Osteocyte (in vitro differentiated cells): ENCODE measurements at regions not wholly inside any gene's neighbourhood (a gene's known extent, or its start where the extent isn't known, plus 50 kb on each side); places are given as distances from the start of the nearest gene placed in this dataset.

Experiments used
- DNase-seq: peaks from one replicate; pipeline ENCODE4 v3.0.0; 2021; ENCODE audit warnings: mixed read lengths; ENCODE audit not compliant: unreplicated experiment; ENCODE audit errors: extremely low spot score
- H3K27ac Mint-ChIP-seq: one replicate; pipeline ENCODE4 v1.8.0; 2021; ENCODE audit warnings: mild to moderate bottlenecking, mixed read lengths; ENCODE audit not compliant: unreplicated experiment
- H3K27me3 Mint-ChIP-seq: one replicate; pipeline ENCODE4 v1.8.0; 2021; ENCODE audit warnings: mixed read lengths; ENCODE audit not compliant: unreplicated experiment
- H3K36me3 Mint-ChIP-seq: one replicate; pipeline ENCODE4 v1.8.0; 2021; ENCODE audit warnings: mixed read lengths; ENCODE audit not compliant: unreplicated experiment
- H3K4me1 Mint-ChIP-seq: one replicate; pipeline ENCODE4 v1.8.0; 2021; ENCODE audit warnings: mixed read lengths; ENCODE audit not compliant: unreplicated experiment
- H3K4me3 Mint-ChIP-seq: one replicate; pipeline ENCODE4 v1.8.0; 2021; ENCODE audit warnings: mild to moderate bottlenecking, moderate library complexity, mixed read lengths; ENCODE audit not compliant: unreplicated experiment
- H3K9me3 Mint-ChIP-seq: one replicate; pipeline ENCODE4 v1.8.0; 2021; ENCODE audit warnings: mixed read lengths; ENCODE audit not compliant: unreplicated experiment
- TF ChIP-seq, protein P1 (sequence below): fragments of 200-600 bp; sonication (generic); IDR thresholded peaks from 2 replicates; pipeline ENCODE4 v1.5.0; 2021; ENCODE audit warnings: antibody characterized with exemption, mild to moderate bottlenecking, moderate library complexity

DNA sequence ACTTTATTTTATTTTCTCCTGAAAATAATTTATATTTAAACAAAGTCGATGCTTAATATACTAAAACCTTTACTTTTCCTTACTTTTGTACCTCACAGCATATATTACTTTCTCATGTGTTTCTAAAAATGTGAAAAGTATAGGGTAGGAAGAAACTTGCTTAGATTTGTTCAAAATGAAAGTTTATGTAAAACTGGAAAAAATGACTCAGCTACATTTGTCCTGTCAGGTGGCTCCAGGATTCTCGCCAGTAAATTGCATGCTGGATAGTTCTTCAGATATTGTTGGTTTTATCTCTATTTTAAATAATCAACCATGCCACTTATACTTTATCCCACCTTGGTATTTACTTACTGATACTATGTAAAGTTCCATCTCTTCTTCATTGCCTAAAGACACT is 159.2 kb upstream of the NDST4 start:
- TF ChIP-seq, protein P1, sequence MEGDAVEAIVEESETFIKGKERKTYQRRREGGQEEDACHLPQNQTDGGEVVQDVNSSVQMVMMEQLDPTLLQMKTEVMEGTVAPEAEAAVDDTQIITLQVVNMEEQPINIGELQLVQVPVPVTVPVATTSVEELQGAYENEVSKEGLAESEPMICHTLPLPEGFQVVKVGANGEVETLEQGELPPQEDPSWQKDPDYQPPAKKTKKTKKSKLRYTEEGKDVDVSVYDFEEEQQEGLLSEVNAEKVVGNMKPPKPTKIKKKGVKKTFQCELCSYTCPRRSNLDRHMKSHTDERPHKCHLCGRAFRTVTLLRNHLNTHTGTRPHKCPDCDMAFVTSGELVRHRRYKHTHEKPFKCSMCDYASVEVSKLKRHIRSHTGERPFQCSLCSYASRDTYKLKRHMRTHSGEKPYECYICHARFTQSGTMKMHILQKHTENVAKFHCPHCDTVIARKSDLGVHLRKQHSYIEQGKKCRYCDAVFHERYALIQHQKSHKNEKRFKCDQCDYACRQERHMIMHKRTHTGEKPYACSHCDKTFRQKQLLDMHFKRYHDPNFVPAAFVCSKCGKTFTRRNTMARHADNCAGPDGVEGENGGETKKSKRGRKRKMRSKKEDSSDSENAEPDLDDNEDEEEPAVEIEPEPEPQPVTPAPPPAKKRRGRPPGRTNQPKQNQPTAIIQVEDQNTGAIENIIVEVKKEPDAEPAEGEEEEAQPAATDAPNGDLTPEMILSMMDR, result no peak
- no peak overlapping the region for H3K27ac Mint-ChIP-seq
- H3K9me3 Mint-ChIP-seq, result no peaks in the 10 kb centered on the region
- no peaks in the 10 kb centered on the region for H3K27me3 Mint-ChIP-seq
- no peak overlapping the region for H3K4me3 Mint-ChIP-seq
- H3K4me1 Mint-ChIP-seq, result peaks cover 8% of the 10 kb centered on the region
- DNase-seq, result no peak
- H3K36me3 Mint-ChIP-seq, result no peaks in the 10 kb centered on the region

DNA sequence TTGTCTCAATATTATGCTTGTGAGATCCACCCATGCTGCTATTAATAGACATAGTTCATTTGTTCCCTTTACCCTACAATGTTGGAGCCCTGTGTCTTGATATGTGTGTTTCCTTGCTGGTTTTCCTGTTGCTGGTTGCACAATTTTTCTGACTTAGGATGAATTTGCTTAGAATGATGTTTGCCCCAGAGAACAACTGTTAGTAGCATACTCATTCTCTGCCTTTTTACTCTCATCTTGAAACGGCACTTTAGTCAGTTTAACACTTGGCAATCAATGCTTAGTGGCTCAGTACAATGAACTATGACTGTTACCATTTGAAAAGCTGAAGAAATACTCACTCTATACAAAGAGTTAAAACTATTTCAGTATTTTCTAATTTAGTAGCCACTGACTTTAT is 158.8 kb upstream of the NDST4 start:
- H3K27me3 Mint-ChIP-seq, result no peaks in the 10 kb centered on the region
- no peak overlapping the region for H3K4me3 Mint-ChIP-seq
- no peak for DNase-seq
- H3K4me1 Mint-ChIP-seq, result peaks cover 8% of the 10 kb centered on the region
- H3K9me3 Mint-ChIP-seq, result no peaks in the 10 kb centered on the region
- H3K36me3 Mint-ChIP-seq, result no peaks in the 10 kb centered on the region
- TF ChIP-seq, protein P1, result no peak
- no peak overlapping the region for H3K27ac Mint-ChIP-seq

DNA sequence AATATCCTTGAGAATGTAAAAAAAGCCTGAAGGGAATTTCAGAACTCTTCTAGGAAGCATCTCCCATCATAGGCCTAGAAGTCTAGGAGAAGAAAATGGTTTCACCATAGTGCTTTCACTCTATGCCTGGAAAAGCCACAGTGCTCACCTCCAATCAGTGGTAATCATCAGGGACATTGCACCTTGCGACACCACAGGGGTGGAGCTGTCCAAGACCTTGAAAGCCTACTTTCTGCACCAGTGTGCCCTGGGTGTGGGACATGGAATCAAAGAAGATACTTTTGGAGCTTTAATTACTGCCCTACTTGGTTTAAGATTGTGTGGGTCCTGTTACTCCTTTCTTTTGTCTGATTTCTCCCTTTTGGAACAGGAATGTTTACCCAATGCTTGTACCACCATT is 146.8 kb upstream of the NDST4 start:
- no peak for DNase-seq
- Mint-ChIP-seq H3K4me3 (no peak overlapping the region), H3K9me3 (peaks cover 6% of the 10 kb centered on the region), H3K27ac (no peak overlapping the region), H3K36me3 (no peaks in the 10 kb centered on the region), H3K27me3 (no peaks in the 10 kb centered on the region), H3K4me1 (no peaks in the 10 kb centered on the region)
- TF ChIP-seq, protein P1, result no peak

DNA sequence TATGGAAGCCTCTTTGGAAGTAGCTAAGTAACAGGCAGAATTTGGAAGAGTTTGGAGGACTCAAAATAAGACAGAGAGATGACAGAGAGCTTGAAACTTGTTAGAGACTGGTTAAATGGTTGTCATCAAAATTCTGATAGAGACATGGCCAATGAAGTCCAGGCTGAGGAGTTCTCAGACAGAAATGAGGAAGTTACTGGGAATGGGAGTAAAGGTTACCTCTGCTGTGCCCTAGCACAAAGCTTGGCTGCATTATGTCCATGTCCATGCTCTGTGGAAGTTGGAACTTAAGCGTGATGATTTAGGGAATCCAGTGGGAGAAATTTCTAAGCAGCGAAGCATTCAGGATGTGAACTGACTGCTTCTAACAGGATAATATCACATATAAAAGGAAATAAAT is 146.2 kb upstream of the NDST4 start:
- TF ChIP-seq, protein P1, result no peak
- Mint-ChIP-seq H3K9me3 (peaks cover 6% of the 10 kb centered on the region), H3K27me3 (no peaks in the 10 kb centered on the region), H3K36me3 (no peaks in the 10 kb centered on the region), H3K4me3 (no peak overlapping the region), H3K27ac (no peak overlapping the region), H3K4me1 (no peaks in the 10 kb centered on the region)
- DNase-seq, result no peak

DNA sequence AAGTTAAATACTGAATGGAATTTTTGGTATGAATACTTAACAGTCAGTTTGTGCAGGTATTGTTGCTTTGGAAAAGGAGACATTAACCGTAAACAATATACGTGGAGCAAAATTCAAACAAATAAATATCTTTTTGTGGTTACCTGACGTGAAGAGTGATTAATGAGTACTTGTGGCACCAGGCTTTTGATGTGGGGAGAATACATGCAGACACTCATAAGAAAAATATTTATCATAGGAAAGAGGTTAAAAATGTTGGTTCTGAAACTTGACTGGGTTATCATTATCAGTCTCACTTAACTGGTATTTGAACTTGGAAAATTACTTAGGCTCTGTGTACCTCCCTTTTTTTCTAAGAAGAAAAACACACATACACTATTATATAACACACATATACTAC is 136.4 kb upstream of the NDST4 start:
- Mint-ChIP-seq H3K27me3 (no peaks in the 10 kb centered on the region), H3K4me1 (no peaks in the 10 kb centered on the region), H3K9me3 (no peaks in the 10 kb centered on the region), H3K36me3 (no peaks in the 10 kb centered on the region), H3K27ac (no peak overlapping the region), H3K4me3 (no peak overlapping the region)
- TF ChIP-seq, protein P1, result no peak
- no peak for DNase-seq
